ENCODE measurements at regions not wholly inside any gene's neighbourhood (a gene's known extent, or its start where the extent isn't known, plus 50 kb on each side); places are given as distances from the start of the nearest gene placed in this dataset.

GRCh38 chr2:57569396-57569795 lies 477.2 kb upstream of the VRK2 start:
- Histone ChIP-seq H3K27me3 (ENCODE audit: control insufficient read depth, insufficient read depth, low read length) (no peaks in the 10 kb centered on the region), H3K9me3 (ENCODE audit: control insufficient read depth, insufficient read depth, low read length) (no peaks in the 10 kb centered on the region), H3K27ac (ENCODE audit: low read depth, low read length) (no peak overlapping the region), H3K4me3 (ENCODE audit: low read depth, low read length) (no peak overlapping the region), H3K4me1 (ENCODE audit: control insufficient read depth, insufficient read depth, low read length) (no peaks in the 10 kb centered on the region), H3K36me3 (ENCODE audit: control insufficient read depth, insufficient read depth, low read length) (no peaks in the 10 kb centered on the region)
- DNase-seq (ENCODE audit: low read depth in 4 of 6, low spot score in 6 of 6), result peak in 1 of 6 donors; percentile 60

GRCh38 chr2:57570961-57571360 lies 475.6 kb upstream of the VRK2 start:
- Histone ChIP-seq H3K27me3 (ENCODE audit: control insufficient read depth, insufficient read depth, low read length) (no peaks in the 10 kb centered on the region), H3K27ac (ENCODE audit: low read depth, low read length) (no peak overlapping the region), H3K36me3 (ENCODE audit: control insufficient read depth, insufficient read depth, low read length) (no peaks in the 10 kb centered on the region), H3K4me1 (ENCODE audit: control insufficient read depth, insufficient read depth, low read length) (no peaks in the 10 kb centered on the region), H3K9me3 (ENCODE audit: control insufficient read depth, insufficient read depth, low read length) (no peaks in the 10 kb centered on the region), H3K4me3 (ENCODE audit: low read depth, low read length) (no peak overlapping the region)
- 100% methylated on average over 2 of the region's 2 CpGs for WGBS (ENCODE audit: insufficient coverage)
- DNase-seq (ENCODE audit: low read depth in 4 of 6, low spot score in 6 of 6), result no peak

- DNase-seq (ENCODE audit: low read depth in 4 of 6, low spot score in 6 of 6), result no peak
- no CpG with 5 or more reads among the region's 5 CpGs for WGBS (ENCODE audit: insufficient coverage)
- Histone ChIP-seq H3K27me3 (ENCODE audit: control insufficient read depth, insufficient read depth, low read length) (no peaks in the 10 kb centered on the region), H3K27ac (ENCODE audit: low read depth, low read length) (no peak overlapping the region), H3K9me3 (ENCODE audit: control insufficient read depth, insufficient read depth, low read length) (no peaks in the 10 kb centered on the region), H3K4me1 (ENCODE audit: control insufficient read depth, insufficient read depth, low read length) (no peaks in the 10 kb centered on the region), H3K36me3 (ENCODE audit: control insufficient read depth, insufficient read depth, low read length) (no peaks in the 10 kb centered on the region), H3K4me3 (ENCODE audit: low read depth, low read length) (no peak overlapping the region)
Measured at GRCh38 chr2:57575700-57576268, 470.8 kb upstream of the VRK2 start.

GRCh38 chr2:57576983-57577382 lies 469.6 kb upstream of the VRK2 start:
- H3K4me3 ChIP-seq (ENCODE audit: low read depth, low read length), result no peak overlapping the region
- no peaks in the 10 kb centered on the region for H3K27me3 ChIP-seq (ENCODE audit: control insufficient read depth, insufficient read depth, low read length)
- H3K36me3 ChIP-seq (ENCODE audit: control insufficient read depth, insufficient read depth, low read length), result no peaks in the 10 kb centered on the region
- no peak for DNase-seq (ENCODE audit: low read depth in 4 of 6, low spot score in 6 of 6)
- WGBS (ENCODE audit: insufficient coverage), result no CpG with 5 or more reads among the region's 1 CpG
- no peak overlapping the region for H3K27ac ChIP-seq (ENCODE audit: low read depth, low read length)
- H3K9me3 ChIP-seq (ENCODE audit: control insufficient read depth, insufficient read depth, low read length), result no peaks in the 10 kb centered on the region
- H3K4me1 ChIP-seq (ENCODE audit: control insufficient read depth, insufficient read depth, low read length), result no peaks in the 10 kb centered on the region

GRCh38 chr2:57597940-57598339 lies 448.7 kb upstream of the VRK2 start:
- Histone ChIP-seq H3K36me3 (ENCODE audit: control insufficient read depth, insufficient read depth, low read length) (no peaks in the 10 kb centered on the region), H3K9me3 (ENCODE audit: control insufficient read depth, insufficient read depth, low read length) (no peaks in the 10 kb centered on the region), H3K4me3 (ENCODE audit: low read depth, low read length) (no peak overlapping the region), H3K4me1 (ENCODE audit: control insufficient read depth, insufficient read depth, low read length) (no peaks in the 10 kb centered on the region), H3K27me3 (ENCODE audit: control insufficient read depth, insufficient read depth, low read length) (no peaks in the 10 kb centered on the region), H3K27ac (ENCODE audit: low read depth, low read length) (no peak overlapping the region)
- peak in 2 of 6 donors; percentile 7 to 34 for DNase-seq (ENCODE audit: low read depth in 4 of 6, low spot score in 6 of 6)
- no CpG with 5 or more reads among the region's 1 CpG for WGBS (ENCODE audit: insufficient coverage)

GRCh38 chr2:57598551-57598950 lies 448.1 kb upstream of the VRK2 start:
- no peak overlapping the region for H3K4me3 ChIP-seq (ENCODE audit: low read depth, low read length)
- no peaks in the 10 kb centered on the region for H3K36me3 ChIP-seq (ENCODE audit: control insufficient read depth, insufficient read depth, low read length)
- WGBS (ENCODE audit: insufficient coverage), result 45% methylated on average over 2 of the region's 4 CpGs
- H3K4me1 ChIP-seq (ENCODE audit: control insufficient read depth, insufficient read depth, low read length), result no peaks in the 10 kb centered on the region
- no peak overlapping the region for H3K27ac ChIP-seq (ENCODE audit: low read depth, low read length)
- DNase-seq (ENCODE audit: low read depth in 4 of 6, low spot score in 6 of 6), result no peak
- H3K27me3 ChIP-seq (ENCODE audit: control insufficient read depth, insufficient read depth, low read length), result no peaks in the 10 kb centered on the region
- no peaks in the 10 kb centered on the region for H3K9me3 ChIP-seq (ENCODE audit: control insufficient read depth, insufficient read depth, low read length)

GRCh38 chr2:57602733-57603132 lies 443.9 kb upstream of the VRK2 start:
- Histone ChIP-seq H3K27ac (ENCODE audit: low read depth, low read length) (no peak overlapping the region), H3K27me3 (ENCODE audit: control insufficient read depth, insufficient read depth, low read length) (no peaks in the 10 kb centered on the region), H3K4me1 (ENCODE audit: control insufficient read depth, insufficient read depth, low read length) (no peaks in the 10 kb centered on the region), H3K9me3 (ENCODE audit: control insufficient read depth, insufficient read depth, low read length) (no peaks in the 10 kb centered on the region), H3K4me3 (ENCODE audit: low read depth, low read length) (no peak overlapping the region), H3K36me3 (ENCODE audit: control insufficient read depth, insufficient read depth, low read length) (no peaks in the 10 kb centered on the region)
- WGBS (ENCODE audit: insufficient coverage), result 29% methylated on average over 1 of the region's 2 CpGs
- no peak for DNase-seq (ENCODE audit: low read depth in 4 of 6, low spot score in 6 of 6)

- WGBS (ENCODE audit: insufficient coverage), result 80% methylated on average over 2 of the region's 3 CpGs
- H3K36me3 ChIP-seq (ENCODE audit: control insufficient read depth, insufficient read depth, low read length), result no peaks in the 10 kb centered on the region
- no peak overlapping the region for H3K4me3 ChIP-seq (ENCODE audit: low read depth, low read length)
- no peaks in the 10 kb centered on the region for H3K9me3 ChIP-seq (ENCODE audit: control insufficient read depth, insufficient read depth, low read length)
- no peaks in the 10 kb centered on the region for H3K27me3 ChIP-seq (ENCODE audit: control insufficient read depth, insufficient read depth, low read length)
- DNase-seq (ENCODE audit: low read depth in 4 of 6, low spot score in 6 of 6), result no peak
- H3K27ac ChIP-seq (ENCODE audit: low read depth, low read length), result no peak overlapping the region
- H3K4me1 ChIP-seq (ENCODE audit: control insufficient read depth, insufficient read depth, low read length), result no peaks in the 10 kb centered on the region
Measured at GRCh38 chr2:57614988-57615387, 431.6 kb upstream of the VRK2 start.

GRCh38 chr2:57615855-57616556 lies 430.6 kb upstream of the VRK2 start:
- H3K4me1 ChIP-seq (ENCODE audit: control insufficient read depth, insufficient read depth, low read length), result no peaks in the 10 kb centered on the region
- peak in 1 of 6 donors; percentile 76 for DNase-seq (ENCODE audit: low read depth in 4 of 6, low spot score in 6 of 6)
- no CpG with 5 or more reads among the region's 1 CpG for WGBS (ENCODE audit: insufficient coverage)

GRCh38 chr2:57617318-57617717 lies 429.3 kb upstream of the VRK2 start:
- no peaks in the 10 kb centered on the region for H3K27me3 ChIP-seq (ENCODE audit: control insufficient read depth, insufficient read depth, low read length)
- H3K36me3 ChIP-seq (ENCODE audit: control insufficient read depth, insufficient read depth, low read length), result no peaks in the 10 kb centered on the region
- no peak overlapping the region for H3K4me3 ChIP-seq (ENCODE audit: low read depth, low read length)
- DNase-seq (ENCODE audit: low read depth in 4 of 6, low spot score in 6 of 6), result no peak
- H3K9me3 ChIP-seq (ENCODE audit: control insufficient read depth, insufficient read depth, low read length), result no peaks in the 10 kb centered on the region
- no peaks in the 10 kb centered on the region for H3K4me1 ChIP-seq (ENCODE audit: control insufficient read depth, insufficient read depth, low read length)
- no peak overlapping the region for H3K27ac ChIP-seq (ENCODE audit: low read depth, low read length)
- WGBS (ENCODE audit: insufficient coverage), result 71% methylated on average over 2 of the region's 3 CpGs

More at GRCh38 chr2:57615855-57616556, 430.6 kb upstream of the VRK2 start:
- no peaks in the 10 kb centered on the region for H3K27me3 ChIP-seq (ENCODE audit: control insufficient read depth, insufficient read depth, low read length)
- H3K9me3 ChIP-seq (ENCODE audit: control insufficient read depth, insufficient read depth, low read length), result no peaks in the 10 kb centered on the region
- H3K36me3 ChIP-seq (ENCODE audit: control insufficient read depth, insufficient read depth, low read length), result no peaks in the 10 kb centered on the region
- H3K4me3 ChIP-seq (ENCODE audit: low read depth, low read length), result no peak overlapping the region
- no peak overlapping the region for H3K27ac ChIP-seq (ENCODE audit: low read depth, low read length)

All from spinal cord (tissue), 9 donors.